ENCODE measurements at regions not wholly inside any gene's neighbourhood (a gene's known extent, or its start where the extent isn't known, plus 50 kb on each side); places are given as distances from the start of the nearest gene placed in this dataset.
"Not testable (repeated sequence)": the region's sequence is repeated elsewhere in the genome, so short reads cannot be mapped to it uniquely, and the experiment has no call there.

DNA sequence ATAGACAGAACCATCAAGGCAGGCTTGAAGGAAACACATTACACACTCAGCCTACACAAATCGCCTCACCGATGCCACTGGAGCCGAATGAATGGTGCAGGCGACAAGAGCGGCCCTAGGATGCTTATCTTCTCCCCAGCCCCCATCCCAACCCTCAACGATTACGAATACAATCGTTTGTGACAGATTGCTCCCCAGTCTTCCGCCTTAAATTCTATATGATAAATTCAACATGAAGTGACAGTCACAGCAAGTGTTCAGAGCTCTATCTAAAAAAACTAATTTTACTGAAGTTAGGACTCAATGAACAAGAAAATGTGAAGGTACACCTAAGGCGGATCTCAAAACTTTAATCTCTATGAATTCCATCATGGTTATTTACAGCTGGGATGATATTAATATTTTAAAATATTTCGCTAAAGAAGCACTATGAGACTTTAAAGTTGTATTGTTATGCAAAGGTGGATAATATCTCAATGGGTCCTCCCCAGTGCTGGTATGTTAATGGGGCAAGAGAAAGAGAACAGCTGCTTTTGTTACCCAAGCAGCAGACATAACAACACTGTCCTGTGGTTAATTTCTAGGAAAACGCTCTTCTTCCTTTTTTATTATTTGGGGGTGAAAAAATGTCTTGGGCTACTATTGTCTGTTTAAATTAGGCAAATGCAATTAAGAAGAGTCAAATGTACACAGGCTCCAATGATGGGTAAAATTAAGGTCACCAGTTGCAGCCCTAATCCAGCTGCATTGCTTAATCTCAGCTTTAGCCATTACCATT, 147.6 kb upstream of the NR2F2 start:
- no peak for DNase-seq

DNA sequence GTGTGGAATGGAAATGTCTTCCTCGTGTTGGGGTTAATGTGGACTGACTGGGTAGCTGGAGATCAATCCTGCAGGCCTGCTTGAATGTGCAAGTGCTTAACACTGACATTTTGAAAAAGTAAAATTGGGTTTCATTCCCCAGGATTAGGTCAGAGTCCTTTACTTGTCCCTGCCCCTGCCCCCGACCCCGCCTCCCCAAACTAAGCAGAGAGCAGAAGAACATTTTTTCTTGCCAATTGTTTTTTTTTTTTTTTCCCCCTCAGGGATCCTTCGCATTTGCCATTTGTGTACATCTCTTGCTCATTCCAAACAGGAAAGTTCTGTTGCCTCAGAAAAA, 147.0 kb upstream of the NR2F2 start:
- no peak for DNase-seq

DNA sequence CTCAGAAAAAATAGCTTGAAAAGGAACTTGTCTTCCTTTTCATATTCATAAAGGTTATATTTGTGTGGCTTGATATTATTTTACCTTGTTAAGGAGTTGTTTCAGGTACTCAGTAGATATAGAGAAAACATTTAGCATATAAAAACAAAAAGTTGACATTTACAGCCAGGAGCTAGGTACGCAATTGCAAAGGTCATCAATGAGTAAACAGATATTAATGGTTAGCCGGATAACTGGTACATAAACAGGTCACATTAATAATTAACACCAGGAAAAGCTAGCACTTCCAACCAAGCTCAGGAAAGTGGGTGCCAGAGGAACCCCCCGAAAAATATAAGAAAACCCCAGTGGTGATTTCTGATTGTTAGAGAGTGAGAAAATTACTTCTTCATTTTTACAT, 146.6 kb upstream of the NR2F2 start:
- DNase-seq = no peak

DNA sequence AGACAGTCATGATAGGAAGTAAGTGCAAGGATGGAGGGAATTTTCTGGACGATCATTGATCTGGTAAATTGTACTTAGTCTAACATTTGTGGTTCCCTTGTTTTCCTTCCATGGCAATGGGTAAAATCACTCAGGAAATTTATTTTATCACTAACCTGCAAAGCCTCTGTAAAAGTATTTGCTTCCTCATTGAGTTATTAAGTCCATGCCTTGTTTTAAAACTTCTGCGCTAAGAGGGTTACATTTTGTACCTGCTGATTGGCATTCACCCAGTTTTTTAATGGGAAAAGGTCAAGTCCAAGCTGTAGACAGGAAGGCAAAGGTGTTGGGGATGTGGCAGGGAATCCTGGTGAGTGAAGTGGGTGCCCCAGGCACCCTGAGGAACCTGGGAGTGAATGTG, 146.2 kb upstream of the NR2F2 start:
- DNase-seq = no peak

DNA sequence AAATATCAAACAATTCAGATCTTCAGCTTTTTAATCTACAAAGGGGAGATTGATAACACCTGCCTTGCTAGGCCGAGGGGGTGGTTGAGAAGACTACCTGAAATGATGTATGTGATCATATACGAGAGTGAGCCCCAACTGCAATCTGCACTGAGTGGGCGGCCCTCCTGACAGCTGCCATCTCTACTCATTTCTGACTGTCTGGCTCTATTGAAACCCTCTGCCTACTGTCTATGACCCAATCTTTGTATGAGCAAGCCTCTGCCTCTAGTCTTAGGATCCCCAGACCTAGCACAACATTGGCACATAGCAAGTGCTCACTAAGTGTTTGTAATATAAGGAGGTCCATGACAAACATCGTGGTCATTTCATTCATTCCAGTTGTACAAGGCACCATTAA, 144.4 kb upstream of the NR2F2 start:
- DNase-seq = no peak

DNA sequence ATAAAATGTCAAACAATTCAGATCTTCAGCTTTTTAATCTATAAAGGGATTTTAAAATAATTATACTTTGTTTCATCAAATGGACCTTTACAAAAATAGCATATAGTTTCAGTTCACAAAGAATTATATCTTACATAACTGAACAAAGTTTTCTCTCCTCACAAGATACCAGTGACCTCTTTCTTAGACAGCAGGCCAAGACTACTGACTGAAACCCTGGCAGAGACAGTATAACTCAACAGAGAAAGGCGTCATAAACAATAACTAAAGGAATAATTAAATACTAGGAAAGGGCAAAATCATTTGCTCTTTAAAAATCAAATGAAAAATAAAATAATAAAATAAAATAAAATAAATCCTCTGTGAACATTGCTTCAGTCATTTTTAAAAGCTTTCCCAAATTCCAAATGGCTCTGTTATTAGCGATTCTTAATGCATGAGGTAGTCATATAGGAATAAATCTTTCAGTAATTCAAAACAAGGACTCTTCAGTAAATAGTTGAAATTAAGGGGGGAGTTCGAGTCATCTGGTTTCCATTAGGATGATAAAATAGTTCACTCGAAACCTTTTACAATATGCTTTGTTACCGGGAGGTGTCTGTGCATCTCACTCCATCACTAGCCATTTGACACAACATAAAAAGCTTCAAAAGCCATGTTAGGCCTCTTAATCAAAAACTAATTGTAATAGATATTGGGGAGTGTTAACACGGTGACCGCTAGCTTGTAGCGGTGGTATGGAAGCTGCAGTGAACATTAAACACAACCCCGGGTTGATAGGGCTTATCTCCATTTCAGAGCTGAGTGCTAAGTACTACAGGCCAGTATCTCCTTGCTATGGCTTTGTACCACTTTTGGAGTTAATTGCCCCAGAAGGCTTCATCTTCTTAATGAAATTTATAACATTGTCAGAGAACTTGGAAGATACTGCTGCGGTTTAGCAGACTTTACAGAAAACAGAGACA, 142.9 kb upstream of the NR2F2 start:
- no peak for DNase-seq

DNA sequence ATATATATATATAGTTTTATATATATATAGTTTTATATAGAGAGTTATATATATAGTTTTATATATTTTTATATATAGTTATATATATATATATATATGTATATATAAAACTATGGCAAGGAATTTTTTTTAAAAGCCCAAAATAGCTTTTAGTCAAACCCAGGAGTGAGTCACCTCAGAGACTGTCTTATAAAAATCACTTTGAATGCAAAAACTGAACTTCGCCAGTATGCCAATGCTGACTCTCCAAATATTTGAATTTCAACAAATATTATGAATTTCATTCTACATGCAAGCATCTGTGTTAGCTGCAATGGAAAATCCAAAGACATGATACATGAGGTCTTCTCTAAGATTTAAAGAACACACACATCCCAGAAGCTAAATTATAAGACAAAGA, 132.8 kb upstream of the NR2F2 start:
- no peak for DNase-seq

DNA sequence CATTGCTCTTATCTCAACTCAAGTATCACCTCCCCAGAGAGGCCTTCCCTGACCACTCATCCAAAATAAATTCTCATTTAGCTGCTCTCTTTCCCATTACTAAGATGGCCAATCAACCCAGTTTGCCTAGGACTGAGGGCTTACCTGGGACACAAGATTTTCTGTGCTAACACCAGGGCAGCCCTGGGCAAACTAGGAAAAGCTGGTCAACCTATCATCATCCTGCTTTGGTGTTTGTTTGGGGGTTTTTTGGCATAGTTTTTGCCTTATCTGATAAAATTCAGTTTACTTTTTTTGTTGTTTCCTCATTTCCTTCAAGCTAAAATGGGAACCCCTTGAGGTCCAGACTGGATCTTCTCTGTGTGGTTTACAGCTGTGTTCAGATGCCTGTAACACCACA, 131.4 kb upstream of the NR2F2 start:
- no peak for DNase-seq

DNA sequence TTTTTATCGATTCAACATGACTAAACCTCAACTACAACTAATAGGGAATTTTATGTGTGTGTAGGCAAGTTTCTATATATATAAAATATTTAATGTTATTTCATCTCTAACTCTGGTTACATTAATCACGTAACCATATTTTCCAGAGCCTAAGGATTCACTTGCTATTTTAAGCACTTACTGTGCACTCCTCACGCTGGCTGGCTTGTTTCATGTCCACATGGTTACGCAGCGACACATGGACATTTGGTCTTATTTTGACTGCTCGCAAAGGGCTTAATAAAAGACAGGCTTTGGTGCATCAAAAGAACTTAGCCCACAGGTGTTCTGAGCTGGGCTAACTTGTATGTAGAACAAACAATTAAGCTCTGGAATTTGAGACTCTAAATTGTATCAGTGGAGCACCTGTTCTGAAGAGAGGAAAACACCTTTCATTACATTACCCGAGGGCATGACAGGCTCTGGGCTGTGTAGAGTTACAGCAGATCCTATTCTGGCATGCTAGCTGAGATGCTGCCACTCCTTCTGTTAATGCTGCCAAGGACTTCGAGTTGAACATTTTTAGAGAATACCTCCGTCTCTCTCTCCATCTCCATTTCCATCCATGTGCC, 130.0 kb upstream of the NR2F2 start:
- DNase-seq = no peak

DNA sequence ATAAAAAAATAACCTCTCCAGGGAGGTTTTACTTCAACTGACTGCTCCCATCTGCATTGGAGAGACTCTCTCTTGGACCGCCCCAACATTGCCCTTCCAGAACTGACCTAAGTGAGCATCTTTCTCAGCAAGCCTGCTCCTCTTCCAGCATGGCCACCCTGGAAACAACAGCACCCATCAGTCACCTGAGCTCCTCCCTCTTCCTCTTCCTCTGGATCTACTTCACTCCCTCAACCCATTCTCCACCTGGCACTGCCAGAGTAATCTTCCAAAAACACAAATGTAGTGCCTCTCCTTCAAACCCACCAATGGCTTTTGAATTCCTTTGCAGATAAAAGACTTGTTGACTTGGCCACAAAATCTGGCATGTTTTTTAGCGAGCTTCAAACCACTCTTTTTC, 128.8 kb upstream of the NR2F2 start:
- no peak for DNase-seq

DNA sequence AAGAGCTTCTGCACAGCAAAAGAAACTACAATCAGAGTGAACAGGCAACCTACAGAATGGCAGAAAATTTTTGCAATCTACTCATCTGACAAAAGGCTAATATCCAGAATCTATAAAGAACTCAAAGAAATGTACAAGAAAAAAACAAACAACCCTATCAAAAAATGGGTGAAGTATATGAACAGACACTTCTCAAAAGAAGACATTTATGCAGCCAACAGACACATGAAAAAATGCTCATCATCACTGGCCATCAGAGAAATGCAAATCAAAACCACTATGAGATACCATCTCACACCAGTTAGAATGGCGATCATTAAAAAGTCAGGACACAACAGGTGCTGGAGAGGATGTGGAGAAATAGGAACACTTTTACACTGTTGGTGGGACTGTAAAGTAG, 124.9 kb upstream of the NR2F2 start:
- DNase-seq = not testable (repeated sequence)

DNA sequence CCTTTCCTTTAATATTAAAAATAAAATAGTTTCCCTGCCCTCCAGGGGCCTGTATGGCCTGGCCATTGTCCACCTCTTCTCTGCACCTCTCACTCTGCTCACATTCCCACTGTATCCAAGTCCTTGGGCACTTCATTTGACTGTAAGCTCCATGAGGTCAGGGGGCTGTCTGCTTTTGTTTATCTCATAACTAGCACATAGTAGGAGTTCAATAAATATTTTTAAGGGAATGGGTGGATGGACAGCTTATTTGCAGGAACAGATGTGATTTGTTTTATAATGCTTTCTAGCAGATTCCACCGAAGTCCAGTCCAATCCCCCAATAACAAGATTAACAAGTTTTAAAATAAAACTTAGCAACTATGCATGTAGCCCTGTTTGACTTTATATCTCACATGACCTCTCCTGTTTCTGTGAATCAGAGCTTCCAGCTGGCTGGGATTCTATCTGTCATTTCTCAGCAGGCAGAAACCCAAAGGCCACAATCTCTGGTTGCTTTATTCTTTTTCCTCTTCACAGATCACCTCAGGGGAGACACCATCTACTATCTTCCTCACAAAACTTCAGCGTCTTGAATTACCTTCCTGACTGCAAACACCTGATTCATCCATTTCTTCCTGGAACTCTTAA, 123.0 kb upstream of the NR2F2 start:
- DNase-seq = no peak

DNA sequence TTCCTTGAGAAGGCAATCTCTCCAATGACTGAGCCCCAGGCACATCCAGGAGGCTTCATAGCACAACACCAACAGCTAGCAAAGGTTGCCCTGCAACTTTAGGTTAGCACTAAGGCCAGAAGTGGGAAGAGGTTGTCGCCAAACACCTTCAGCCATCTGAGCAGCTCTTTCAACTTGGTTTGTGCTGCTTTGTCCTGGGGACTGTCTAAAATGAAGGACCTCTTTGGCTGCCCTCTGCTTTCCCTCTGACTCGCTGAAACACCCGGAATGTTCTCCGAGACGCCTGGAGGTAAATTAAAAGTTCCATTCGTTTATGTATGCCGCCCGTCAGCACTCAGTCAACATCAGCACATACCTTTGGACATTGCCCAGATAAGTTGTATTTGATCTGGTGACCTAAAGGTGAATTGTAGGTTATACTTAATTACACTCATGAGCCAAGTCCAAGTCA, 121.2 kb upstream of the NR2F2 start:
- DNase-seq = no peak

DNA sequence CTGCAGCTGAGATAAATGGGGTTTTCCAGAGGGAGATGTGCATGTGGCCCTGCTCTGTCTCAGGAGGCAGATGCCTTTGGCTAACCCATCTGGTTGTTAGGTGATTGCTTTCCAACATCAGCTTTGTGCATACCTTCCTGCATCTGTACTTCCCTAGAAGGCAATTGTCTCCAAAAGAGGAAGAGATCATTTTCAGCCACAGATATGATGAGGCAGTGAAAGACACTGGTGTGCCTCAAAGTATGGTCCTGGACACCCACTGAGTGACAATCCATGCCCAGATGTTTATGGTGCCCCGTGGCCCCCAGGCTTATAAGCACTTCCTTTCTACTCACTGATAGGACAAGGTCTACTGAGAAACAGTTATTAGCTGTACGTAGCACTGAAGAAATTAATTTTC, 117.5 kb upstream of the NR2F2 start:
- no peak for DNase-seq

DNA sequence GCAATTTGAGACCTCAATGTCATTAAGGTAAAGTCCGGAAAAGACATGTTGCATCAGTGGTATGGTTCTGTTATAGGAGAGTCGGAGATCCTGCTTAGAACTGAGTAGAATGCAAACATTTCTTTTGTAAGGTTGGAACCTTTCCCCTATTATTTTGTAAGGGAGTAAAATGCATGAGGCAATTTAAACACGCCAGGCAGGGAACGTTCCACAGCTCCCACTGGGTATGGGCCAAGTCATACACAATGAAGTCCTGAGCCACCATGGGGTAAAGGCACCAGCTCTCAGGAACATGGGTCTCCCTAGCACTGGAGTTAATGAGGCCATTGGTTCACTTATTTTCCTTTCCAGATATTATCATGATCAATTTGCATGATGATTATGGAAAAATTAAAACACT, 116.6 kb upstream of the NR2F2 start:
- no peak for DNase-seq

DNA sequence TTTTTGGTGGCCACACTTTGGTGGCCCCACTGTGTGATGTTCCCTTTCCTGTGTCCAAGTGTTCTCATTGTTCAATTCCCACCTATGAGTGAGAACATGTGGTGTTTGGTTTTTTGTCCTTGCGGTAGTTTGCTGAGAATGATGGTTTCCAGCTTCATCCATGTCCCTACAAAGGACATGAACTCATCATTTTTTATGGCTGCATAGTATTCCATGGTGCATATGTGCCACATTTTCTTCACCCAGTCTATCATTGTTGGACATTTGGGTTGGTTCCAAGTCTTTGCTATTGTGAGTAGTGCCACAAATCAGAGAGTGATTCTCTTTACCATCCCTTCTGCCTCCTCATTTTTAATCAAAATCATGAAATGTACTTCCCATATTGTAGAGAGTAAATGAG, 114.0 kb upstream of the NR2F2 start:
- not testable (repeated sequence) for DNase-seq

DNA sequence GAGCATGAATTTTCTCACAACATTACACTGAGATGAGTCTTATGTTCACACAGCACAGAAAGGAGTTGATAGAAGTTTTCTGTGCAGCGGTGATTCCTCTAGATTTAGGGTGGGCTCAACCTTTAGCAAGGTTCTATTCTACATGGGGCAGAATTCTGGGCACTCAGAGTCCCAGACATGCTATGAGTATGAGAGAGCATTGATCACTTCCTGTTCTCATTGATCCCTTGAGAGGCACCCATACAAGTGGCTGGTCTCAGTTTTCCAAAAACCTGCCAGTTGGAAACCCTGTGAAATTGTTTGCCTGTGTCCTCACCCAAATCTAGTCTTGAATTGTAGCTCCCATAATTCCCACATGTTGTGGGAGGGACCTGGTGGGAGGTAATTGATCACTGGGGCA, 112.5 kb upstream of the NR2F2 start:
- DNase-seq = no peak

DNA sequence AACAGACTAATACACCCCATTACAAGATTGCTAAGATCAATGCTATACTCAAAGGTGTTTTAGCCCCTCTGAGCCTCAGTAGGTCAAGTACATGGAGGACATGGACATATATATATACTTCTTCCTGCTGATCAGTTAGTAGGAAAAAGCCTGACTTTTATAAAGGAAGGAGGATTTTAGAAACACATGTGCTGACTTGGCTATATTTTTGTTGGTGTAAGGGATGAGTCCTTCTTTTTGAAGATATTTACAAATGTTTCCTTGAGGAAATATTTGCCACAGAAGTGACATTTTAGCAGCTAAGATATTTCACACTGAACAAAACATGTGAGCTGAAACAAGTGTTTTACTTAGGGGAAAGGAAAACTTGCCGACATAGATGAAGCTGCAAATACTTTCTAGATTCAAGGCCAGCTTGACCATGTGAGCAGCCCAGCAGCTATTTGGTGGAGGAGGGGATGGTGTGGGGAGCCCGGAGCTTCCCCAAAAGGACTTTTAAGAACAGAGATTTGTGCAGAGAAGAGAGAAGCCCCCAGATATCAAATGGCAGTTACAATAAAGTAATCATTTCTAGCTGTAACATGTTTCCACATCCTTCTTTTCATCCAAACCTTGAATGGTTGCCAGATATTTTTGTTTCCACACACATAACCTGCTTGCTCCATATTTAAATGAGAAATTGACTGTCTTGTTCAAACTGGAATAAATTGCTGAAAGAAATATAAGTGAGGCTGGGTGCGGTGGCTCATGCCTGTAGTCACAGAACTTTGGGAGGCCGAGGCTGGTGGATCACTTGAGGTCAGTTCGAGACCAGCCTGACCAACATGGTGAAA, 111.7 kb upstream of the NR2F2 start:
- no peak for DNase-seq

DNA sequence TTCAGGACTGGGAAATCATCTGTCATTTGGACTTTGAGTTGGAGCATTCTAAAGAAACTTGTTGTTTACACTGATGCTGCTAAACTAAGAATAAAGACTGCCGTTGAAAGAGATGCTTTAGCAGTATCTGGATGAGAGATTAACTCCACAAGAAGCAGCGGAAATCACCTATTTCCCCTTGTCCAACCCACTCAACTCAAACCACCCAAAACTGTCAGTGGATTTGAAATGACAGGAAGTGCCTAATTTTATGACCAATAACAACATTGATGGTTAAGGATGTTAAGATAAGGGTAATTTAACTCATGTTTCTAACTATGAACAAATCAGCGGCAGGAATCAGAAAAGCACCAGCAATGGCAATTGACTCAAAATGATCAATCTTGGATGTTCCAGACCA, 110.8 kb upstream of the NR2F2 start:
- DNase-seq = no peak

DNA sequence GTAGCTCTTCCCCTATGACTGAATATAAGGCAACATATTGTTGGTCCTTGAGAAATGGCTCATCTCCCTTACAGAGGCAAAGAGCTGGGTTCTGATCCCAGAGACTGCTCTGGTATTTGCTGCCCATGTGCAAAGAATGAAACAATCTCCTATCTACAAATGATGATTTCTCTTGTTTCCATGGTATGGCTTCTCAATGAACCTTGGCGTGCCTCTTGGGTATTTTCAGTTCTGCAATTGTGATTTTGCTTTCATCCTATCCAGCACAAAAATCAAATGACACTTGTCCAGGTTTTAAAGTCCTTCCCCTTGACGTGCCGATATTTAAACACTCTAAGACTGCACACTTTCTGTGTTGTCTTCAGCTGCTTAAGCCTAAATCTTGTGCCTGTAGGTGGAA, 109.8 kb upstream of the NR2F2 start:
- no peak for DNase-seq

DNA sequence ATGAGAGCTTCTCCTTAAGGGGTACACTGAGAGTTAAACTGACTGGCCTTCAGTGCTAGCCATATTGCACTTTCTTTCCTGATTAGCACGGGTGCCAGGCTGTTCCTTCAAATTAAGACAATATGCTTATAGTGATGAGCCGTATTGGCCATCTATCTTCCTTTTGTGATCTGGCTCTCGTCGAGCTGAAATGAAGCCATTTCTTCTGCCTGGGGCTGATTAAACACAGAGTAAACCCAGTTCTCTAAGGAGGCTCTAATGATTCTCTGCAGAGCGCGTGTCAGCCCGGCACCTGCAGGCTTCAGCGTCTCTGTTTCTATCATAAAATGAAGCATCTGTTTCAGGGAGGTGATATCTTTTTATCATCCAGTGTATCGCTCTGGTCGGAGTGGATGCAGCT, 107.5 kb upstream of the NR2F2 start:
- DNase-seq = no peak

DNA sequence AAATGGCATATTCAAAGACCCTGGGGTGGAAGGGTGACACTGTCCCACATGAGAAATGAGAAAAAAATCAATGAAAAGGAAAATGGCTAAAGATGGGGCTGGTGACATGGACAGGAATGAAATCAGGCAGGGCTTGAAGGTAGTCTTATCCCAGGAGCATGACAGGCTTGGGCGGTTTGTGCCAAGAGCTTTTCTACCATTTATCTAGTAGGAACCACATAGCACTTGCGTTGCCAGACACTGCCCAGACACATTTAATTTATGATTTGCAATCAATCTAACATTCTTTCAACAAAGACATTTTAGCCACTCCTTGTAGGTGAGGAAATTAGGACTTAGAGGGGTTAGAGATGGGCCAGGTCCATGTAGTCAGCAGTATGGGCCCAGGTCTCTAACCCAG, 106.6 kb upstream of the NR2F2 start:
- no peak for DNase-seq

Measured in activated CD4-positive, alpha-beta T cell treated with anti-CD3 and anti-CD28 coated beads, Interleukin-2, amount 50 U/mL, for 1 hour (primary cell).